Breast epithelium (tissue), 4 donors: ENCODE measurements at regions not wholly inside any gene's neighbourhood (a gene's known extent, or its start where the extent isn't known, plus 50 kb on each side); places are given as distances from the start of the nearest gene placed in this dataset.

ENCODE experiments used
- DNase-seq, 2 donors: peaks; one replicate each; pipeline ENCODE4 v3.0.0-alpha.2; 2019; ENCODE audit warnings: low spot score in 2 of 2
- H3K27ac ChIP-seq, 2 donors: fragments of 200-600 bp; sonication (generic) in 1 of 2; one replicate each; pipeline ENCODE4 v1.5.1; 2016 to 2019; ENCODE audit warnings: mild to moderate bottlenecking in 1 of 2
- H3K27me3 ChIP-seq, 2 donors: fragments of 200-600 bp; sonication (generic) in 1 of 2; one replicate each; pipeline versions ENCODE4 v1.5.1 to v1.6.0; 2017 to 2019; ENCODE audit warnings: control low read depth in 1 of 2, mild to moderate bottlenecking in 1 of 2
- H3K36me3 ChIP-seq: fragments of 200-600 bp; one replicate; pipeline ENCODE4 v1.5.1; 2019
- H3K4me1 ChIP-seq, 2 donors: fragments of 200-600 bp; sonication (generic); one replicate each; pipeline ENCODE4 v1.5.1; 2016 to 2019; ENCODE audit warnings: control low read depth in 1 of 2
- H3K4me3 ChIP-seq, 3 donors: fragments of 200-600 bp; sonication (generic); 1 replicate in 2 of 3; 2 replicates in 1 of 3; pipeline ENCODE4 v1.5.1; 2016 to 2019; ENCODE audit warnings: mild to moderate bottlenecking in 3 of 3, moderate library complexity in 2 of 3
- H3K9me3 ChIP-seq, 2 donors: fragments of 200-600 bp; sonication (generic) in 1 of 2; one replicate each; pipeline ENCODE4 v1.5.1; 2016 to 2019; ENCODE audit warnings: control low read depth in 1 of 2
- CTCF ChIP-seq, 3 donors: fragments of 450-650 bp; IDR thresholded peaks; one replicate each; pipeline ENCODE4 v1.5.1; 2016 to 2017; ENCODE audit warnings: antibody characterized with exemption in 3 of 3, mild to moderate bottlenecking in 3 of 3, moderate library complexity in 3 of 3
- POLR2A ChIP-seq: fragments of 450-650 bp; IDR thresholded peaks from one replicate; pipeline ENCODE4 v1.6.1; 2016; ENCODE audit warnings: antibody characterized with exemption, mild to moderate bottlenecking, moderate library complexity
- POLR2AphosphoS5 ChIP-seq, 3 donors: sonication (generic); formaldehyde crosslinking; IDR thresholded peaks; one replicate each; pipeline ENCODE4 v1.6.1; 2017; ENCODE audit warnings: antibody characterized with exemption in 3 of 3
- intact Hi-C: fragments of 100-400 bp; cut with DNase I; formaldehyde crosslinking; loops from one replicate; pipeline ENCODE4 v1.15.1; 2023; ENCODE audit warnings: low total_unique reads

- Histone ChIP-seq H3K9me3 (no peaks in the 10 kb centered on the region), H3K4me3 (no peak overlapping the region), H3K27me3 (no peaks in the 10 kb centered on the region), H3K4me1 (no peaks in the 10 kb centered on the region), H3K36me3 (no peaks in the 10 kb centered on the region), H3K27ac (no peak overlapping the region)
- DNase-seq, result no peak
- TF ChIP-seq CTCF (IDR thresholded peaks at IDR 0.05) (no peak), POLR2AphosphoS5 (IDR thresholded peaks at IDR 0.05) (no peak), POLR2A (no peak)
- intact Hi-C loops, result no loop called here
These were observed 350.4 kb downstream of the DDX10 start for GRCh38 chr11:109015283-109015682.

GRCh38 chr11:109016724-109017123, 351.9 kb downstream of the DDX10 start:
- Histone ChIP-seq H3K36me3 (no peaks in the 10 kb centered on the region), H3K27ac (no peak overlapping the region), H3K4me3 (no peak overlapping the region), H3K9me3 (no peaks in the 10 kb centered on the region), H3K4me1 (no peaks in the 10 kb centered on the region), H3K27me3 (no peaks in the 10 kb centered on the region)
- intact Hi-C loops, result no loop called here
- no peak for DNase-seq
- TF ChIP-seq CTCF (IDR thresholded peaks at IDR 0.05), result no peak
- TF ChIP-seq POLR2AphosphoS5 (IDR thresholded peaks at IDR 0.05), result no peak
- no peak for TF ChIP-seq POLR2A

GRCh38 chr11:109017489-109017888, 352.6 kb downstream of the DDX10 start:
- Histone ChIP-seq H3K4me3 (no peak overlapping the region), H3K9me3 (no peaks in the 10 kb centered on the region), H3K4me1 (no peaks in the 10 kb centered on the region), H3K36me3 (no peaks in the 10 kb centered on the region), H3K27me3 (no peaks in the 10 kb centered on the region), H3K27ac (no peak overlapping the region)
- no peak for TF ChIP-seq POLR2A
- no peak for TF ChIP-seq POLR2AphosphoS5 (IDR thresholded peaks at IDR 0.05)
- TF ChIP-seq CTCF (IDR thresholded peaks at IDR 0.05), result no peak
- intact Hi-C loops, result no loop called here
- DNase-seq, result no peak

- Histone ChIP-seq H3K27me3 (no peaks in the 10 kb centered on the region), H3K9me3 (no peaks in the 10 kb centered on the region), H3K27ac (no peak overlapping the region), H3K4me3 (no peak overlapping the region), H3K36me3 (no peaks in the 10 kb centered on the region), H3K4me1 (no peaks in the 10 kb centered on the region)
- DNase-seq, result no peak
- intact Hi-C loops, result no loop called here
- no peak for TF ChIP-seq CTCF (IDR thresholded peaks at IDR 0.05)
These were observed 353.8 kb downstream of the DDX10 start for GRCh38 chr11:109018639-109019038.

GRCh38 chr11:109019342-109019936, 354.6 kb downstream of the DDX10 start:
- Histone ChIP-seq H3K4me1 (no peaks in the 10 kb centered on the region), H3K36me3 (no peaks in the 10 kb centered on the region), H3K9me3 (peaks cover 0 to under 1% of the 10 kb centered on the region in 2 donors), H3K4me3 (no peak overlapping the region), H3K27me3 (no peaks in the 10 kb centered on the region), H3K27ac (no peak overlapping the region)
- intact Hi-C loops, result no loop called here
- DNase-seq, result no peak
- TF ChIP-seq POLR2AphosphoS5 (IDR thresholded peaks at IDR 0.05), result no peak
- no peak for TF ChIP-seq POLR2A
- no peak for TF ChIP-seq CTCF (IDR thresholded peaks at IDR 0.05)
